Neural crest cell (in vitro differentiated cells): ENCODE measurements at regions not wholly inside any gene's neighbourhood (a gene's known extent, or its start where the extent isn't known, plus 50 kb on each side); places are given as distances from the start of the nearest gene placed in this dataset.

Experiments
- DNase-seq: peaks from one replicate; pipeline ENCODE4 v3.0.0; 2021; ENCODE audit warnings: low read depth, mixed read lengths, low spot score
- H3K27ac Mint-ChIP-seq: one replicate; pipeline ENCODE4 v1.8.0; 2021; ENCODE audit warnings: mild to moderate bottlenecking, mixed read lengths; ENCODE audit not compliant: unreplicated experiment
- H3K27me3 Mint-ChIP-seq: 2 replicates; pipeline ENCODE4 v1.8.0; 2021; ENCODE audit warnings: low read depth, mild to moderate bottlenecking, mixed read lengths
- H3K36me3 Mint-ChIP-seq: 2 replicates; pipeline ENCODE4 v1.8.0; 2021; ENCODE audit warnings: low read depth, mild to moderate bottlenecking, mixed read lengths
- H3K4me1 Mint-ChIP-seq: 2 replicates; pipeline ENCODE4 v1.8.0; 2021; ENCODE audit warnings: mixed read lengths
- H3K4me3 Mint-ChIP-seq: one replicate; pipeline ENCODE4 v1.8.0; 2021; ENCODE audit warnings: mild to moderate bottlenecking, mixed read lengths
- H3K9me3 Mint-ChIP-seq: 2 replicates; pipeline ENCODE4 v1.8.0; 2021; ENCODE audit warnings: mixed read lengths
- CTCF ChIP-seq: fragments of 200-600 bp; sonication (generic); conservative IDR thresholded peaks from 2 replicates; pipeline ENCODE4 v1.5.0; 2021; ENCODE audit warnings: antibody characterized with exemption, mild to moderate bottlenecking

GRCh38 chr2:234430871-234431270 is 66.0 kb downstream of the ARL4C start:
- no peak for TF ChIP-seq CTCF
- Mint-ChIP-seq H3K27ac (peak overlapping the region; percentile 21), H3K27me3 (no peaks in the 10 kb centered on the region), H3K36me3 (no peaks in the 10 kb centered on the region), H3K9me3 (no peaks in the 10 kb centered on the region), H3K4me1 (peaks cover 25% of the 10 kb centered on the region), H3K4me3 (no peak overlapping the region)
- no peak for DNase-seq

- DNase-seq = no peak
- Mint-ChIP-seq H3K9me3 (no peaks in the 10 kb centered on the region), H3K27me3 (no peaks in the 10 kb centered on the region), H3K36me3 (no peaks in the 10 kb centered on the region), H3K4me3 (no peak overlapping the region), H3K27ac (no peak overlapping the region), H3K4me1 (peaks cover 23% of the 10 kb centered on the region)
- TF ChIP-seq CTCF = no peak
Measured at GRCh38 chr2:234429265-234429664, 67.6 kb downstream of the ARL4C start.

DNA sequence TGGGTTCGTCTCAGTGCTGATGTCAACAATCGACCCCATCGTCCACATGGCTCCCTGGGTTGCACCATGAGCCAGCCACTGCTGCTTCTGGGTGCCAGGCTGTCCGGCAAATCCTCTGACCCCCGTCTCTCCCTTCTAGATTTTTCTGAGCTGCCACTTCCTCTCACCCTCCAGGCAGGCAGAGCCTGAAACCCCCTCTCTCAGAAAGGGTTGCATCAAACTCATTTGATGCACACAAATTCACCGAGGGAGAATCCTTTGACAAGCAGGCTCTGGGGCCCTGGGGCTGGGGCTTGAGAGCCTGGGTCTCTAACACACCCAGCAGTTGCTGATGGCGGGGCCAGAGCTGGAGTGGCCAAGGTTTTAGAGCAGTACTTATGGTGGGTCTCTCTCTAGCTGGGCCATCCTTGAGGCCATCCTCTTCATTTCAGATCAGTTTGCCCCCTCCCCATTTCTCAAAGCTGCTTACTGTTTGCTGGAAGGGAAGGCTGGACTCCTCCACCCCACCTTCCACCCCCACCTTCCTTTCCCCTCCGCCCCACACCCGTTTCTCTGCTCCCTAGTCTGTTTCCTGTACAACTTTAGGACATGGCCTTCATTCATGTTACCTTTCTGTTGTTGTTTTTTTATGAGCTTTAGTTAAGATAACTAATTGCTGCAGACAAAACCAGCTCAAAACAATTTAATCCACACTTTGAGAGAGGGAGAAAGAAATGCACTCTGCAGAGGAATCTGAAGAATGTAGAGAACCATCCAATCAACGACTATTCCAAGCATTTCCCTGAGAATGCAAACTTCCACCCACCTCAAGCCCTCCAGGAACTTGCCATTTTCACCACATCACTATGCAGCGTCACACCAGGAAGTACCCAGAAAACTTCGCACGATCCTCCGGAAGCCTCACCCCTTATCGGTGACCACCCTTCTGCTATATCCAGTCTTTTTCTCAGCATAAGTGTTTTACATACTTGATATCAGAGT is 69.5 kb downstream of the ARL4C start:
- peak overlapping the region; percentile 78 for H3K27ac Mint-ChIP-seq
- H3K27me3 Mint-ChIP-seq = no peaks in the 10 kb centered on the region
- no peak for DNase-seq

GRCh38 chr2:234426616-234427015 is 70.3 kb downstream of the ARL4C start:
- Mint-ChIP-seq H3K4me1 (peaks cover 23% of the 10 kb centered on the region), H3K27me3 (no peaks in the 10 kb centered on the region), H3K4me3 (no peak overlapping the region), H3K27ac (no peak overlapping the region), H3K36me3 (no peaks in the 10 kb centered on the region), H3K9me3 (no peaks in the 10 kb centered on the region)
- no peak for DNase-seq
- no peak for TF ChIP-seq CTCF

More for the DNA sequence above, 69.5 kb downstream of the ARL4C start:
- peaks cover 23% of the 10 kb centered on the region for H3K4me1 Mint-ChIP-seq
- no peak for TF ChIP-seq CTCF
- H3K9me3 Mint-ChIP-seq = no peaks in the 10 kb centered on the region
- H3K4me3 Mint-ChIP-seq = no peak overlapping the region
- no peaks in the 10 kb centered on the region for H3K36me3 Mint-ChIP-seq

DNA sequence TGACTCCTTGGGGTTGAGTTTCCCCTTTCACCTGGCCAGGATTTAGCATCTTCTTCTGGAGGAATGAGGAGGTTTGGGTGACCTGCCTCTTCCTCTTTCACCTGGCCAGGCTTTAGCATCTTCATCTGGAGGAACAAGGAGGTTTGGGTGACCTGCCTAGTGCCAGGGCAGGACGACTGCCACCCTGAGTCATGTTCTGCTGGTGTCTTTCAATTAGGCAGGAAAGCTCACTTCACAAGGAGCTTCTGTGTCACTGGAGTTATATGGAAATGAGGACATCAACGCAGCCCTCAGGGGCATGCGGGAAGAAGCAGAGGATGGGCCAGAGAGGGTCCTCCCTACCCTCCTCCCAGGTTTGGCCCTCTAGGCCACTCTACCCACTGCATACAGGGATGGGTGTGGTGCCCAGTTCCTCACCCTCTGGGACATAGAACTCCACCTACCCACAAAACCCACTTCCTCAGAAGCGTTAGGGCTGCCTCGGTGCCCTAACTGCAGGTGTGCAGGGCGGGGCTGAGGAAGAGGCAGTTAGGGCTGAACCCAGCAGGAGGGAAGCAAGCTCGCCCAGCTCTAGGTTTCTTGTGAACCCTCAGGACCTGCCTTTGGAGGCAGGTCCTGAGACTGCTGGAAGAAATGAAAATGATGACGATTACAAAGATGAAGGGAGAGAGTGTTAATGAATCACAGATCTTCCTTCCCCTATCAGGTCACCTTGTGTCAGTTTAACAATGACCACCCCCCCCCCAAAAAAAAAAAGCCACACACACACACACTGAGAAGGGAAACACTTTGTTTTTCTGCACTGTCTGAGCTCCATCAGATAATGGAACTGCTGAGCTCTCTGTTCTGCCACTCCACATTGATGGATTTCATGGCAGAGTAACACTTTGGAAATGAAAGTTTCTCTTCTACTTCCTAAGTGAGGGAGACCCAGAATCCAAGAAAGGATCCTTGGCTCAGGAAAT is 71.0 kb downstream of the ARL4C start:
- Mint-ChIP-seq H3K27ac (no peak overlapping the region), H3K27me3 (no peaks in the 10 kb centered on the region), H3K4me3 (no peak overlapping the region), H3K36me3 (no peaks in the 10 kb centered on the region), H3K4me1 (peaks cover 23% of the 10 kb centered on the region), H3K9me3 (no peaks in the 10 kb centered on the region)
- no peak for TF ChIP-seq CTCF
- no peak for DNase-seq
